NCI-H2196 treated with DMSO at 0.1 percent for 48 hours (cell line): ENCODE measurements at regions not wholly inside any gene's neighbourhood (a gene's known extent, or its start where the extent isn't known, plus 50 kb on each side); places are given as distances from the start of the nearest gene placed in this dataset.
A peak's percentile ranks its signal among the peaks of the same experiment; 100 is the strongest.

ENCODE experiments used
- DNase-seq: peaks from one replicate; lab custom pipeline; 2025; ENCODE audit not compliant: unreplicated experiment; lab: John Stamatoyannopoulos, UW

DNA sequence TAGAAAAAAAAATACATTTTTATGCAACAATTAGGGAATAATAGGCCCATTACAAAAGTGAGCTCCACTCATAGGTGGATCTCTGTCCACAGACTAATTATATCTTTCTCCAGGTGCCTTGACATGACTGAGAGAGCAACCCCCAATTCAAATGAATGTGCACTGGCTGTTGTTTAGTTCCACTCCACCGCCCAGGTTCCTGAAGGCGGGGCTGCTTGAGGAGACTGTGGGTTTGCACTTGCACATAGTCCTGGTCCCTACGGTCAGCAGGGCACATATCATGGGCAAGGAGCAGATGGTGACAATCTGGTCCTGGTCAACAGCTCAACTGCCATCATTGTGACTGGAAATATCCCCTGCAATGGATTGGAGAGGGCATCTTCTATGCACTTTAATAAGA is 195.6 kb upstream of the PWP1 start:
- DNase-seq: no peak

- no peak for DNase-seq
These were observed 193.7 kb upstream of the PWP1 start for GRCh38 chr12:107491856-107492255.

DNA sequence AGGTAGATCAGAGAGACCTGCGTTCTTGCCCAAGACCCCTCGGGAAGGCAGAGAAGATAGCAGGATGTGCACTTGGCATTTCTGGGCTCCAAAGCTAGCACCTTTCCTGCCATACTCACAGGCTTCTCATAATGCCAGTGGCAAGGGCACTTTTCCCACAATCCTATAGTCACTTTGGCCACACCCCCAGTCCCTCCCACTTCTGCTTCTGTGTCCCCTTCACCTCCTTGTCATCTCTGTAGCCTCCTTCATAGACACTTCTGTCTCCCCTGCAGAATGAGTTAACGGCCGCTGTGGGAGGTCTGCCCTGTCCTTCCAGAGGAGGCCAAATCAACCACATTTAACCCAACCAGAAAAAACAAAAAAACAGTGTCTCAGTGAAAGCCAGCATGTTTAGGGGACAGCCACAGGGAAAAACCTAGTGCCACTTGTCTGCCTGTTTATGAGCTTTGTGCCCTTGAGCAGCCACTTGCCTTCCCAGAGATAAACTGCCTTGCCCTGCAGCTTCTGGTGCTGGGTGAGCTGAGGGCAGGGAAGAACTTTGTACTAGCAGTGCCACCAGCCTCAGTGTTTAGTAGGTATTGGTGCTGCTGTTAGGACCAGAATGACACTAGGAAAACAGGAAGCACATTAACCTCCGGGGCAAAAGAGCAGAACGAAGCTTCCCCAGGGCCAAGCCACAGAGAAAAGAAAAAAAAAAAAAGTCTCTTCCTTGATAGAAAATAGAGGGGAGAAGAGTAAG is 193.0 kb upstream of the PWP1 start:
- DNase-seq: no peak

- DNase-seq: no peak
These were observed 192.5 kb upstream of the PWP1 start for GRCh38 chr12:107493135-107493494.

GRCh38 chr12:107493666-107494065 is 191.9 kb upstream of the PWP1 start:
- DNase-seq: no peak

- DNase-seq: no peak
These were observed 191.3 kb upstream of the PWP1 start for GRCh38 chr12:107494331-107494730.

DNA sequence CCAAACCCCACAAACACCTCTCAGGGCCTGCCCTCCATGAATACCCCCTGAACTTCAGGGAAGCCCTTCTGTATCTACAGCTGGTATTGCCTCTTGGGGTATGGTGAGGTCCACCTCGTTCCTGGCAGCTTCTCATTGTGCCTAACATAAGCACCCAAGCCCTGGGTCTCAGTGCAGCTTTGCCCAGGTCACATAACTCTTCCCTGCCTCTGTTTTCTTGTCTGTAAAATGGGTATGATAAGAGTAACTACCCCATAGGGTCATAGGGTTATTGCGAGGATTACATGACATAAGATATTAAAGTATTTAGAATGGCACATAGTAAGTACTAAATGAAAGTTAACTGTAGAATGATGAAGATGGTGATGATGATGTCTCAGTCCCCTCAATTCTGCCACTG is 190.0 kb upstream of the PWP1 start:
- DNase-seq: no peak

DNA sequence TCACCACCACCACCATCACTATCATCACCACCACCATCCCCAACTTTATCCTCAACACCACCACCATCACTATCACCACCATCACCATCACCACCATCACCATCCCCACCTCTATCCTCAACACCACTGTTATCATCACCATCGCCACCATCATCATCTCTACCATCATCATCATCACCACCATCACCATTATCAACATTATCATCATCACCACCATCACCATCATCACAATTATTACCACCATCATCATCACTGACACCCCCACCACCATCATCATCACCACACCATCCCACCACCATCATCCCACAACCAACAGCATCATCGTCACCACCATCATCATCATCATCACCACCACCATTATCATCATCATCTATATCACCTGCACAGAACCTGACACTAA is 188.4 kb upstream of the PWP1 start:
- DNase-seq: no peak

- DNase-seq: no peak
These were observed 185.3 kb upstream of the PWP1 start for GRCh38 chr12:107500307-107500706.

DNA sequence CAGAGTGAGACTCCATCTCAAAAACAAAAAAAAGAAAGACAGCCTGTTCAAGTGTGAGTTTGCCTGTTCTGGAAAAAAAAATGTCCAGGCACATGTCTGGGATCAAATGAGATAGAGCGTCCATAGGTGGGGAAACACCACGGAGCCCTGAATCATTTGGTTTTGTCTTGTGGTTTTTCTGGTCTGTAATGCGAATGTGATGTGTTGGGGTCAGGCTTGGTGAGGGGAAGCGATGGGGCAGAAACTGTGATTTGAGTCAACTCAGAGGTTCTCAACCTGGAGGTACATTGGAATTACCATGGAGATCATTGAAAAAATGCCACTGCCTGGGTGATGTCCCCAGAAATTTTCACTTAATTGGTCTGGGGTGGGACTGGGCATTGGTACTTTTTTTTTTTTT is 183.9 kb upstream of the PWP1 start:
- no peak for DNase-seq

- DNase-seq: no peak
These were observed 182.3 kb upstream of the PWP1 start for GRCh38 chr12:107503129-107503855.

GRCh38 chr12:107503887-107504885 is 181.4 kb upstream of the PWP1 start:
- DNase-seq: no peak

GRCh38 chr12:107509421-107509820 is 176.2 kb upstream of the PWP1 start:
- DNase-seq: no peak

DNA sequence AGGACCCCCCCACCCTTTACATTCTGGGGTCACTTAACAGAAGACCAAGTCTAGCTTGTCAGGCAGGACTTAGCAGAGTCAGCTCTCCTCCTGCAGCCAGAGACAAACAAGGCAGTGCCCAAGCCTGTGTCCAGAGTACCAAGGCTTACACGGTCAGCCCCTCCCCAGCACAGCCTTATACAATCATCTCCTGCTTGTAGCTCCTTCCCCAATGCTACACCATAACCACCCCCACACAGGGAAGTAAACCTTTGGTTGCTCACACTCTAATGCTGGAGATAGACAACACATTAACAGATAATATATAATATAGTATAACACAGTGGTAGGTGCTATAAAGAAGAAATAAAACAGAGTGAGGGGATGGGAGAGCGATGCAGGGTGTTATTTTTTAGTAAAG is 175.4 kb upstream of the PWP1 start:
- no peak for DNase-seq

- no peak for DNase-seq
These were observed 174.3 kb upstream of the PWP1 start for GRCh38 chr12:107511292-107511691.

DNA sequence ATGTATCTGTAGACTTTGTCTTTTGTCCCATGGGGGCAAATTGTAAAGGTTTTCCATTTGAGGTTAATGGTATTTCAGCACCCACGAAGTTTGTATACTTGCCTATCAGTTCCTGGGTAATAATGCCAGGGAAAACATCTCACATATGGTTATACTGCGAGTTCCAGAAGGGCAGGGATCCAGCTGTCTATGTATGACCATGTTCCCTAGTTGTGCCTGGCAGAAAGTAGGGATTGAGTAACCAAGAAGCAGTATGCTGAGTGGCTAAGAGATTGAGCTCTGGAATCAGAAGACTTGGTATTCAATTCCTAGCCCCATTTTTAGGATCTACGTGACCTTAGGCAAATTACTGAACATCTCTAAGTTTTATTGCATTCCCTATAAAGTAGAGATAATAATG is 173.2 kb upstream of the PWP1 start:
- DNase-seq: no peak

GRCh38 chr12:107513184-107513583 is 172.4 kb upstream of the PWP1 start:
- DNase-seq: no peak

DNA sequence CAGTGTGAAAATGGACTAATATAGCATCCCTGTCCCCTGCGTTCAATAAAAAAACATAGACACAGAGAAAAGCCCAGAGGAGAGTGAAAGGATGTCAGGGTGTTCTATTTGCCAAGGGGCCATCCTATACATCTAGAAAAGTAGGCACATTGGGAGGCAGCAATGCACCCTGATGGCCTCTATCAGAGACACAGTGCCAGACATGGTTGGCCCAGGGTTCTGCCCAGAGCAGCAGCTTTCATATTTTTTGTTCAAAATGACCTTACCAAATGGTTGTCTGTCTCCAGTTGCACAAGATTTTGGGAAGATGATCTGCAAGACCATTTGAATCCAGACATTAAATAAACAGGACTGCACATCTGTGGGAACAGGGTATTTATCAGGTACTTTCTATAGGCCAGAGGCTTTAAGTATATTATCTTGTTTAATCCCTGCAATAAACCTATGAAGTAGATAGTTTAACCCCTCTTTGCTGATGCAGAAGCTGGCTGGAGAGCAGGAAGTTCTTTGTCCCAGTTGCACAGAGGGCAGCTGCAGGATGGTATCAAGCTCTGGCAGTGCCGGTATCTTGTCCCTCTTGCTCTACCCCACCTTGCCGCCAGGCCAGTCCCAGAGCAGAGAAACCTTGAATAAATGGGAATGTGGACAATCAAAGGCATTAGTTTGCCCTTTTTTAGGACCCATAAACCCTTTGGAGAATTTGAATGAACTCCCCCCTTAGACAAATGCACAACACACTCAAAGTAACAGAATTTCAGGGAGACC is 171.8 kb upstream of the PWP1 start:
- DNase-seq: no peak

GRCh38 chr12:107514887-107515445 is 170.6 kb upstream of the PWP1 start:
- no peak for DNase-seq

DNA sequence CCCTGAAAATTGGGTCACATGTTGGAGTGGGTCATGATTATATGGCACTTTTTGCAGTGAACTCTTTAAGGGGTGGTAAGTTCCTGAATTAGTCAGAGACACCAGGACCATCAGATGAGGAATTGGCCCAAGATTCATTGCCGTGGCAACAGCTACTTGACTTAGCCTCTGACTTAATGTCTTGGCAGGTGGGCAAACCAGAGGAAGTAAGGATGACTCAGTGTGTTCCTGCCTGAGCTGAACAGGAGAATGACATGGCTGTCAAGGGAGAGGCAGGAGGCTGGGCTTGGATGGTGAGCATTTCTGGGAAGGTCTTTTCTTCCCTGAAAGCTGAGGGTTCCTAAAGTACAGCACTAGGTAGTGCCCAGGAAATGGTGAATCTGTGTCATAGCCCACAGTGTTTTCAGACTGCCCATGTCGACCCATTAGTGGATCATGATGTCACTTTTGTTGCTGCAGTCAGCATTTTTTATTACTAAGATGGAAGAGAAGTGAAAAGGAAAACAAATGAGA is 170.1 kb upstream of the PWP1 start:
- peak; percentile 19 for DNase-seq
